HFF-Myc (cell line): ENCODE measurements at regions not wholly inside any gene's neighbourhood (a gene's known extent, or its start where the extent isn't known, plus 50 kb on each side); places are given as distances from the start of the nearest gene placed in this dataset.
"Not testable (repeated sequence)": the region's sequence is repeated elsewhere in the genome, so short reads cannot be mapped to it uniquely, and the experiment has no call there.

Experiments used
- DNase-seq: peaks from one replicate; pipeline ENCODE4 v3.0.0-alpha.2; 2011; ENCODE audit warnings: low read depth; ENCODE audit errors: extremely low read depth
- H3K4me3 ChIP-seq: replicated peaks from 2 replicates; pipeline ENCODE4 v1.5.1; 2011; ENCODE audit warnings: low read depth, mild to moderate bottlenecking, control low read depth, low read length
- TF ChIP-seq, protein P1 (sequence below): IDR thresholded peaks from 2 replicates; pipeline ENCODE4 v1.5.1; 2012; ENCODE audit warnings: mild to moderate bottlenecking, low read depth, low read length, control low read depth; ENCODE audit errors: missing control alignments

GRCh38 chr7:65572581-65572980 lies 198.9 kb downstream of the ZNF92 start:
- H3K4me3 ChIP-seq, DNase-seq: not testable (repeated sequence)

DNA sequence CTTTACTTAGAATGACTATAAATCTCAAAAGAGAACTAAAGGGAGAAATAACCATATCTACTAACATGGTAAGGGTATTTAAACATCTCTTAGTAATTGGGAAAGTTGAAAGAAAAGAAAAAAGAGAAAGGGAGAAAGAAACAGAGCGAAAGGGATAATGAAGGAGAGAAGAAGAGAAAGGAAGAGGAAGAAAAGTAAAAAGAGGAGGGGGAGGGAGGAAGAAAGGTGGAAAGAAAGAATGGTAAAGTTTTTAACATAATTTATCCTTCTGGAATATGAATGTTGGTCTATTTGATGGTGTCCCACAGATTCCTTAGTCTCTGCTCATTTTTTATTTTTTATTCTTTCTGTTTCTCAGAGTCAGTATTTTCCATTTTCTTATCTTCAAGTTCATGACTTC lies 202.7 kb downstream of the ZNF92 start:
- H3K4me3 ChIP-seq, DNase-seq: not testable (repeated sequence)

DNA sequence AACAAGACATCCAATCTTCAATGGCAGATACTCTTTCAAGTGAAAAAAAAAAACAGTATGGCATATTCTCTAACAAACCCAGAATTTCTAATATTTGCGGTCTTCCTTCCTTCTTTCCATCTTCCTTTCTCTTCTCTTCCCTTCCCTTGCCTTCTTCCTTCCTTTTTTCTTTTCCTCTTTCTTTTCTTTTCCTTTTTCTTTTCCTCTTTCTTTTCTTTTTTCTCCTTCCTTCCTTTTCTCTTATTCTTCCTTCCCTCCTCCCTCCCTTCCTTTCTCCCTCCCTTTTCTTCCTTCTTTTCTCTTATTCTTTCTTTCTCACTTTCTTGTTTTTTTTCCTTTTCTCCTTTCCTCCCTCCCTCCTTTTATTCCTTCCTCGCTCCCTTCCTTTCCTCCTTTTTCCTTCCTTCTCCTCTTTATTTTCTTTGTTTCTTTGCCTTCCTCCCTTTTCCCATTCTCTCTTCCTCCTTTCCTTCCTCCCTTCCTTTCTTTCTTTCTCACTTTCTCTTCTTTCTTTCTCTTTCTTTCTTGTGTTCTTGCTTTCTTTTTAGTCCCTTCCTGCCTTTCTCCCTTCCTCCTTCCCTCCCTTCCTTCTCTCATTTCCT lies 209.0 kb downstream of the ZNF92 start:
- DNase-seq, H3K4me3 ChIP-seq: not testable (repeated sequence)

GRCh38 chr7:65602495-65602894 lies 228.8 kb downstream of the ZNF92 start:
- not testable (repeated sequence) for H3K4me3 ChIP-seq, DNase-seq

- TF ChIP-seq, protein P1, sequence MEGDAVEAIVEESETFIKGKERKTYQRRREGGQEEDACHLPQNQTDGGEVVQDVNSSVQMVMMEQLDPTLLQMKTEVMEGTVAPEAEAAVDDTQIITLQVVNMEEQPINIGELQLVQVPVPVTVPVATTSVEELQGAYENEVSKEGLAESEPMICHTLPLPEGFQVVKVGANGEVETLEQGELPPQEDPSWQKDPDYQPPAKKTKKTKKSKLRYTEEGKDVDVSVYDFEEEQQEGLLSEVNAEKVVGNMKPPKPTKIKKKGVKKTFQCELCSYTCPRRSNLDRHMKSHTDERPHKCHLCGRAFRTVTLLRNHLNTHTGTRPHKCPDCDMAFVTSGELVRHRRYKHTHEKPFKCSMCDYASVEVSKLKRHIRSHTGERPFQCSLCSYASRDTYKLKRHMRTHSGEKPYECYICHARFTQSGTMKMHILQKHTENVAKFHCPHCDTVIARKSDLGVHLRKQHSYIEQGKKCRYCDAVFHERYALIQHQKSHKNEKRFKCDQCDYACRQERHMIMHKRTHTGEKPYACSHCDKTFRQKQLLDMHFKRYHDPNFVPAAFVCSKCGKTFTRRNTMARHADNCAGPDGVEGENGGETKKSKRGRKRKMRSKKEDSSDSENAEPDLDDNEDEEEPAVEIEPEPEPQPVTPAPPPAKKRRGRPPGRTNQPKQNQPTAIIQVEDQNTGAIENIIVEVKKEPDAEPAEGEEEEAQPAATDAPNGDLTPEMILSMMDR: no peak
- DNase-seq: no peak
These were observed 235.5 kb downstream of the ZNF92 start for GRCh38 chr7:65609131-65609530.

DNA sequence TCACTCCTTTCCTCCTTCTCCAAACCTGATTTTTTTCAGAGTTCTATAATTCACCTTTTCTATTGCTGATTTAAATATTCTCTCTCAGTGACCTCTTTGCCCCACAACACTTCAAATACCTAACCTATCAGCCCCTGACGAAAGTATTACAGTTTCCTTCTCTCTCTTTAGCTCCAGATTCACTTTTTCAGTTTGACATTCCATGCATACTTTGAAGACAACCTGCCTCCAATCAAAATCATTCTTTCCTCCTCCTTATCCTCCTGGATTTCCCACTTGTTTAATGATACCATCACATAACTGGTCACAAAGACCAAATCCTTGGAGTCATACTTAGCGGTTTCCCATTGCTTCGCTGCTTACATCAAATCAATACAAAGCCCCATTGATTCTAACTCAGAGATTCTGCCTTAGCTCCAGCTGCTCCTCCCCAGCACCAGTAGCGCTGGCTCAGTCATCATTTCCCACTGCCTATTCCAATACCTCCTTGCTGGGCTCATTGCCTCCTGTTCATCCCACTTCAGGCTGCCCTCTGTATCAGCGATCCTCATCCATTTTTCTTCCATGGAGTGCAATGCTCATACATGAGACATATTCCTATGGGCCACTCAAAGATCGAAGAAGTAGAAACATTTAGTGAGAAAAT lies 240.1 kb downstream of the ZNF92 start:
- H3K4me3 ChIP-seq, DNase-seq: not testable (repeated sequence)

More at GRCh38 chr7:65609131-65609530, 235.5 kb downstream of the ZNF92 start:
- no peak overlapping the region for H3K4me3 ChIP-seq

DNA sequence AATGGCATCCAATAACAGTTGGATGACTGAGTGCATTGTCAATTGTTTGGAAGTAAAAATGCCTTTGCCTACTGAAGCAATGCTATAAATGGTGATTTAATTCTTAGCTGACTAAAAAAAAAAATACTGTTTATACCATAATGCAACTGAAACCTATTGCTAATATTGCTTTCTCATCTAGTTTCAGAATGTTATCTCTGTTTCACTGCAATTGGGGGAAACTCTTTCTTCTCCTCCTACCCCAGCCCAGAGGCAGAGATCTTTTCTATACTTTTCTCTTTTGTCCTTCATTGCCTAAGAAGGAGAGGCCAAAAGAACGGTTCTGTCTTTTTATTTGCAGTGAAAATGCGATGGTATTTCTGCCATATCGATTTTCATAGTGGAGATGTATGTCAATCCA lies 242.5 kb downstream of the ZNF92 start:
- H3K4me3 ChIP-seq, DNase-seq: not testable (repeated sequence)

DNA sequence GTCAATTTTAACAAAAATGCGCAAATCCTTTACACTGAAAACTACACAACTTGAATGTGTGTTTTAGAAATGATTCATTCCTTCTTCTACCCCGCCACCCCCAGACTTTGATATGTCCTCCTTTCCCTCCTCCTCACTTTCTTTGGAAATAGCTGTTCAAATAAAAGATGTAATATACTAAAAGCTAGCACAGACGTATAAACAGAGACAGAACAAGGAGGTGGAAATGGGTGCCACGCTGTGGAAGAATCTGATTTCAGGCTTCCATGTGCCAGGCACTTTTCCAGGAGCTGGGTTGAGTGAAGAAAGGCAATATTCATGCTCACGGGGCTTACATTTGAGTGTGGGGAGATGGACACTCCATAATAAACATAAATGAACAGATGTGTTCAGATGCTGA lies 246.6 kb downstream of the ZNF92 start:
- not testable (repeated sequence) for DNase-seq, H3K4me3 ChIP-seq

- H3K4me3 ChIP-seq, DNase-seq: not testable (repeated sequence)
- TF ChIP-seq, protein P1: peak; percentile 65
These were observed 248.0 kb downstream of the ZNF92 start for GRCh38 chr7:65621580-65622201.

- not testable (repeated sequence) for H3K4me3 ChIP-seq, DNase-seq
These were observed 241.6 kb upstream of the VKORC1L1 start for GRCh38 chr7:65631236-65631635.

GRCh38 chr7:65633587-65634404 lies 239.1 kb upstream of the VKORC1L1 start:
- H3K4me3 ChIP-seq, DNase-seq: not testable (repeated sequence)

- H3K4me3 ChIP-seq, DNase-seq: not testable (repeated sequence)
These were observed 234.0 kb upstream of the VKORC1L1 start for GRCh38 chr7:65638918-65639317.

DNA sequence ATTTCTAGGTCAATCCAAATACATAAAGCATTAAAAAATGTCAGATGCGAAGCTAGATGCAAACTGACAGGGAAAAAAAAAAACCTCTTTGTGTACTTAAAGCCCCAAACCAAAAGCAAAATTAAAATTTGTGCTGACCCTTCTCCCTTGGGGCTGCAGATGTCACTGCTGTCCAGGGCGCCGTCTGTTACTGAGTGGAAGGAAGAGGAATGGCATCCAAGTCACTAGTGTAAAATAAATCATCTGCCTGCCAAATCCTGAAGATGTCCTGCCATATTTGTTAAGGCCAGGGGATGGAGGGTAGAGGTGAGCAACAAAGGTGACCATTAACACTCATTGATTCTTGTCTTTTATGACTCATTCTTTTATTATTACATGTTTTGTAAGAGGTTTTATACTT lies 233.2 kb upstream of the VKORC1L1 start:
- H3K4me3 ChIP-seq, DNase-seq: not testable (repeated sequence)

GRCh38 chr7:65643498-65643897 lies 229.4 kb upstream of the VKORC1L1 start:
- DNase-seq, H3K4me3 ChIP-seq: not testable (repeated sequence)

- DNase-seq: not testable (repeated sequence)
These were observed 225.5 kb upstream of the VKORC1L1 start for GRCh38 chr7:65647153-65647964.

More at GRCh38 chr7:65647153-65647964, 225.5 kb upstream of the VKORC1L1 start:
- H3K4me3 ChIP-seq: not testable (repeated sequence)
